ENCODE measurements at regions not wholly inside any gene's neighbourhood (a gene's known extent, or its start where the extent isn't known, plus 50 kb on each side); places are given as distances from the start of the nearest gene placed in this dataset.

- DNase-seq (ENCODE audit: low read depth, low spot score) = no peak
- CTCF ChIA-PET = no interaction called here
- POLR2A ChIA-PET = no interaction called here
- H3K4me3 ChIP-seq (ENCODE audit: low read depth, low read length) = no peak overlapping the region
- no peak for TF ChIP-seq CTCF (IDR thresholded peaks at IDR 0.05; ENCODE audit: insufficient read depth, low read length, missing control alignments)
These were observed 146.3 kb downstream of the SNX19 start for GRCh38 chr11:130769782-130770535.

DNA sequence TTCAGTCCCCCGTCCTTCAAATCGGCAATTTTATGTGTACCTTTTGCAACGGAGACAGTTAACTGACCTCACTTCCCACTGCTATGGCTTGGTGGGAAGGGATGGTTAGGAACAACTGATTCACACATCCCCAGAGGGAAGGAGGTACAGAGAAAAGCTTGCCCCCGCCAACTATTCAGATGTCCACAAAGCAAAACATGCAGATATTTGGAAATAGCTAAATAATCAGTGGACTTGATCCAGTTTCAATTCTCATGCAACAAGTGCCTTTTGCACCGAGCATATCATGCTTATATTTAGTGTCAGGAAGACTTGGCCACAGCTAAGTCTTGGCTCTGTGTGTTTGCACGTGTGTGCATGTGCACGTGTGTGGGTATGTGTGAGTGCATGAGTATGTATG, 144.6 kb downstream of the SNX19 start:
- CTCF ChIA-PET = interaction anchor here (1.2 to 2.1 kb wide), 3 partner anchors 31 to 337 kb away, joined by 3 to 5 read pairs (median 5); no protein-coding TSS in a partner anchor
- no peak for TF ChIP-seq CTCF (IDR thresholded peaks at IDR 0.05; ENCODE audit: insufficient read depth, low read length, missing control alignments)
- no peak for DNase-seq (ENCODE audit: low read depth, low spot score)
- POLR2A ChIA-PET = interaction anchor here (0.6 kb wide), 1 partner anchor 73 kb away, joined by 3 read pairs; no protein-coding TSS in a partner anchor
- no peak overlapping the region for H3K4me3 ChIP-seq (ENCODE audit: low read depth, low read length)

DNA sequence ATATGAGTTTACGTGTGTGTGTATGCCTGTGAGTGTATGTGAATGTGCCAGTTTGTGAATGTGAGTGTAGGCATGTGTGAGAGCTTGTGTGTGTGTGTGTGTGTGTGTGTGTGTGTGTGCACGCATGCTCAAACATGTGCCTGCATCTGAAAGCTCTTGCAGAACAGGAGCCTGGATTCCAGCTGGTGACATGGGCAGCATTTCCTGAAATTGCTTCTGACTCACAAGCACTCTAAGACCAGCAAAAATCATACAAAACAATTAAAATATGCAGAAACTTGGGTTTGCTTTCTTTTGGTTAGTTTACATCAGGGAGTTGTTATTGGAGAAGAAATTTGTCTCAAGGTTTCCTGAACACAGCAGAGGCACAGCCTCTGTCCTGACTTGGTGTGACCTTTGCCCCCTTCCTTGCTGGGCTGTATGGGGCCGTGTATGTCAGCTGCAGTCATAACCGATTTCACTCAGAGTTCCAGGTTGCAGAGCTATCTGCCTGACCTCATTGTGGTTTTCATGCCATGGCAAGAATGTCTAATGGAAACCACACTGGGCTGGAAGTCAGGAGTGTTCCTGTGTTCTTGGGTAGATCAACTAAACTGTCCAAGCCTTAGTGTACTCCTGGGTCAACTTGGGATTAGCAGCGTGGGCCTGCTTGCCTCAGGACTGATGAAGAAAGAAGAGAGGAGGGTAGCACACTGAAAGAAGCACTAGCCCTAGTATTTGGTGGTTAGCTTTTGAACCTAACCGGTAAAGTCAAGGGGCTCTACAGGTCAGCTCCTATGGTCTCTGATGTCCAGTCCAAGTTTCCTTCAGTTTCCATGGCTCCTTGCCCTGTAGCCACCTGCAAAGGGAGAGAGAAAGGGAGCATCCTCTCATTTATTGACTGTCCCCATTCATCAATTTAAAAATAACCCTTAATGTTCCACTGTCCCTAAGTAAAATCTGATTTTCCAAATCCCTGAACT, 143.7 kb downstream of the SNX19 start:
- ChIA-PET CTCF (interaction anchor here (1.2 to 2.1 kb wide), 3 partner anchors 32 to 338 kb away, joined by 3 to 5 read pairs (median 5); no protein-coding TSS in a partner anchor), POLR2A (interaction anchor here (0.6 to 0.7 kb wide), 2 partner anchors 71 to 72 kb away, joined by 3 read pairs; no protein-coding TSS in a partner anchor)
- DNase-seq (ENCODE audit: low read depth, low spot score) = peak; percentile 91
- no peak overlapping the region for H3K4me3 ChIP-seq (ENCODE audit: low read depth, low read length)
- TF ChIP-seq CTCF (IDR thresholded peaks at IDR 0.05; ENCODE audit: insufficient read depth, low read length, missing control alignments) = no peak

- POLR2A ChIA-PET = no interaction called here
These were observed 142.9 kb downstream of the SNX19 start for GRCh38 chr11:130773244-130773820.

GRCh38 chr11:130774703-130775102, 141.6 kb downstream of the SNX19 start:
- POLR2A ChIA-PET = no interaction called here
- DNase-seq (ENCODE audit: low read depth, low spot score) = no peak
- H3K4me3 ChIP-seq (ENCODE audit: low read depth, low read length) = no peak overlapping the region
- CTCF ChIA-PET = interaction anchor here (1.1 to 1.8 kb wide), 3 partner anchors 12 to 88 kb away, joined by 4 to 5 read pairs (median 5); no protein-coding TSS in a partner anchor
- TF ChIP-seq CTCF (IDR thresholded peaks at IDR 0.05; ENCODE audit: insufficient read depth, low read length, missing control alignments) = no peak

More at GRCh38 chr11:130773244-130773820, 142.9 kb downstream of the SNX19 start:
- no peak for TF ChIP-seq CTCF (IDR thresholded peaks at IDR 0.05; ENCODE audit: insufficient read depth, low read length, missing control alignments)
- CTCF ChIA-PET = interaction anchor here (1.1 to 2.1 kb wide), 4 partner anchors 53 to 338 kb away, joined by 3 to 5 read pairs (median 4); no protein-coding TSS in a partner anchor
- no peak overlapping the region for H3K4me3 ChIP-seq (ENCODE audit: low read depth, low read length)
- no peak for DNase-seq (ENCODE audit: low read depth, low spot score)
